Smooth muscle cell (in vitro differentiated cells): ENCODE measurements at regions not wholly inside any gene's neighbourhood (a gene's known extent, or its start where the extent isn't known, plus 50 kb on each side); places are given as distances from the start of the nearest gene placed in this dataset.

Experiments used
- DNase-seq: peaks from one replicate; lab custom pipeline; 2025; ENCODE audit not compliant: unreplicated experiment; lab: John Stamatoyannopoulos, UW
- H2AFZ ChIP-seq: fragments of 200-600 bp; sonication (generic); 2 replicates; pipeline ENCODE4 v1.6.0; 2016; ENCODE audit warnings: antibody characterized with exemption, low read depth, mild to moderate bottlenecking
- H3F3A ChIP-seq: fragments of 200-600 bp; sonication (generic); 2 replicates; pipeline ENCODE4 v1.6.0; 2017; ENCODE audit warnings: antibody characterized with exemption, low read depth
- H3K27ac ChIP-seq: fragments of 200-600 bp; sonication (generic); 2 replicates; pipeline ENCODE4 v1.5.1; 2016; ENCODE audit warnings: low read depth, mild to moderate bottlenecking
- H3K27me3 ChIP-seq: fragments of 200-600 bp; sonication (generic); 2 replicates; pipeline ENCODE4 v1.6.1; 2016; ENCODE audit warnings: low read depth, mild to moderate bottlenecking
- H3K36me3 ChIP-seq: fragments of 200-600 bp; sonication (generic); 2 replicates; pipeline ENCODE4 v1.5.1; 2016; ENCODE audit warnings: low read depth
- H3K4me1 ChIP-seq: fragments of 200-600 bp; sonication (generic); 2 replicates; pipeline ENCODE4 v1.5.1; 2016; ENCODE audit warnings: low read depth
- H3K4me2 ChIP-seq: fragments of 200-600 bp; sonication (generic); 2 replicates; pipeline ENCODE4 v1.6.0; 2016; ENCODE audit warnings: mild to moderate bottlenecking
- H3K4me3 ChIP-seq: fragments of 200-600 bp; sonication (generic); 2 replicates; pipeline ENCODE4 v1.5.1; 2016; ENCODE audit warnings: mild to moderate bottlenecking
- H3K79me2 ChIP-seq: fragments of 200-600 bp; sonication (generic); 2 replicates; pipeline ENCODE4 v1.6.0; 2016; ENCODE audit warnings: low read depth, mild to moderate bottlenecking
- H3K9ac ChIP-seq: fragments of 200-600 bp; sonication (generic); 2 replicates; pipeline ENCODE4 v1.6.0; 2016; ENCODE audit warnings: low read depth
- H3K9me3 ChIP-seq: fragments of 200-600 bp; sonication (generic); replicated peaks from 2 replicates; pipeline ENCODE4 v1.5.1; 2016; ENCODE audit warnings: low read depth
- H4K20me1 ChIP-seq: fragments of 200-600 bp; sonication (generic); 2 replicates; pipeline ENCODE4 v1.6.0; 2016; ENCODE audit warnings: low read depth
- CTCF ChIP-seq: fragments of 200-600 bp; sonication (generic); IDR thresholded peaks from 2 replicates; pipeline ENCODE4 v1.5.1; 2017; ENCODE audit warnings: borderline replicate concordance, mild to moderate bottlenecking, antibody characterized with exemption; ENCODE audit not compliant: insufficient read depth, poor library complexity, severe bottlenecking
- WGBS: methylation state at CpG from one replicate; pipeline ENCODE4 v1.1.7; 2016; ENCODE audit warnings: low lambda C conversion rate; 5-methylcytosine and 5-hydroxymethylcytosine counted together

- no peak for TF ChIP-seq CTCF
- H3K36me3 ChIP-seq: no peaks in the 10 kb centered on the region
- 96% methylated on average over 21 of the region's 21 CpGs for whole genome bisulfite sequencing
- H3K4me1 ChIP-seq: peaks cover 47% of the 10 kb centered on the region
- no peaks in the 10 kb centered on the region for H3K27me3 ChIP-seq
- H3K9ac ChIP-seq: no peak overlapping the region
- H3K4me3 ChIP-seq: no peak overlapping the region
- no peaks in the 10 kb centered on the region for H4K20me1 ChIP-seq
- DNase-seq: no peak
- H3K9me3 ChIP-seq: no peaks in the 10 kb centered on the region
- no peak overlapping the region for H3K4me2 ChIP-seq
- H3K27ac ChIP-seq: no peak overlapping the region
- no peak overlapping the region for H2AFZ ChIP-seq
- peaks cover 11% of the 10 kb centered on the region for H3F3A ChIP-seq
- H3K79me2 ChIP-seq: no peaks in the 10 kb centered on the region
These were observed 92.5 kb downstream of the ZFP36L2 start for GRCh38 chr2:43133708-43134570.

GRCh38 chr2:43133336-43133707 is 93.1 kb downstream of the ZFP36L2 start:
- 95% methylated on average over 4 of the region's 4 CpGs for WGBS
- H3F3A ChIP-seq: peaks cover 11% of the 10 kb centered on the region
- TF ChIP-seq CTCF: no peak
- no peaks in the 10 kb centered on the region for H4K20me1 ChIP-seq
- H3K9me3 ChIP-seq: no peaks in the 10 kb centered on the region
- peaks cover 47% of the 10 kb centered on the region for H3K4me1 ChIP-seq
- H3K27me3 ChIP-seq: no peaks in the 10 kb centered on the region
- no peak overlapping the region for H3K4me2 ChIP-seq
- H3K79me2 ChIP-seq: no peaks in the 10 kb centered on the region
- H2AFZ ChIP-seq: no peak overlapping the region
- no peak overlapping the region for H3K4me3 ChIP-seq
- no peaks in the 10 kb centered on the region for H3K36me3 ChIP-seq
- H3K27ac ChIP-seq: no peak overlapping the region
- no peak for DNase-seq
- H3K9ac ChIP-seq: no peak overlapping the region

GRCh38 chr2:43132683-43133301 is 93.6 kb downstream of the ZFP36L2 start:
- Histone ChIP-seq H3K4me1 (peaks cover 43% of the 10 kb centered on the region), H3K27me3 (no peaks in the 10 kb centered on the region), H2AFZ (no peak overlapping the region), H3K4me3 (no peak overlapping the region), H3K36me3 (no peaks in the 10 kb centered on the region), H3K4me2 (no peak overlapping the region), H3K27ac (no peak overlapping the region), H4K20me1 (no peaks in the 10 kb centered on the region), H3K79me2 (no peaks in the 10 kb centered on the region), H3K9me3 (no peaks in the 10 kb centered on the region), H3F3A (peaks cover 11% of the 10 kb centered on the region), H3K9ac (no peak overlapping the region)
- TF ChIP-seq CTCF: no peak
- no peak for DNase-seq
- WGBS: over 99% methylated on average over 9 of the region's 12 CpGs
